22Rv1 (cell line): ENCODE measurements at regions not wholly inside any gene's neighbourhood (a gene's known extent, or its start where the extent isn't known, plus 50 kb on each side); places are given as distances from the start of the nearest gene placed in this dataset.

ENCODE experiments used
- H3K27ac ChIP-seq: fragments of 450-650 bp; 2 replicates; pipeline ENCODE4 v1.5.1; 2017
- CTCF ChIP-seq: fragments of 450-650 bp; IDR thresholded peaks from 2 replicates; pipeline ENCODE4 v1.5.1; 2017; ENCODE audit warnings: mild to moderate bottlenecking
- ZFX ChIP-seq: fragments of 450-650 bp; IDR thresholded peaks from 2 replicates; pipeline ENCODE4 v1.6.1; 2017; ENCODE audit warnings: antibody characterized with exemption, borderline replicate concordance

GRCh38 chr3:35401671-35402070, 237.7 kb upstream of the ARPP21 start:
- TF ChIP-seq CTCF (no peak), ZFX (no peak)
- no peak overlapping the region for H3K27ac ChIP-seq

GRCh38 chr3:35404571-35404970, 234.8 kb upstream of the ARPP21 start:
- TF ChIP-seq CTCF, result no peak
- TF ChIP-seq ZFX, result no peak
- H3K27ac ChIP-seq, result no peak overlapping the region

GRCh38 chr3:35408882-35409281, 230.4 kb upstream of the ARPP21 start:
- no peak overlapping the region for H3K27ac ChIP-seq
- no peak for TF ChIP-seq CTCF

GRCh38 chr3:35409991-35410390, 229.3 kb upstream of the ARPP21 start:
- no peak overlapping the region for H3K27ac ChIP-seq
- TF ChIP-seq ZFX (no peak), CTCF (no peak)

GRCh38 chr3:35413483-35413882, 225.8 kb upstream of the ARPP21 start:
- no peak overlapping the region for H3K27ac ChIP-seq
- TF ChIP-seq ZFX (no peak), CTCF (no peak)

- TF ChIP-seq CTCF, result no peak
- TF ChIP-seq ZFX, result no peak
- H3K27ac ChIP-seq, result no peak overlapping the region
Observed at GRCh38 chr3:35417080-35417479, 222.2 kb upstream of the ARPP21 start.

- no peak for TF ChIP-seq CTCF
- TF ChIP-seq ZFX, result no peak
- no peak overlapping the region for H3K27ac ChIP-seq
Observed at GRCh38 chr3:35422101-35422500, 217.2 kb upstream of the ARPP21 start.
